IMR-90 (cell line): ENCODE measurements at regions not wholly inside any gene's neighbourhood (a gene's known extent, or its start where the extent isn't known, plus 50 kb on each side); places are given as distances from the start of the nearest gene placed in this dataset.

Experiments
- ATAC-seq: fragments of 200-7000 bp; cut with Tn5 transposase; 2 replicates; pipeline ENCODE4 v1.9.1; 2020; ENCODE audit warnings: low read depth, mild to moderate bottlenecking, moderate library complexity
- BruUV-seq: library from RNA; stranded (reverse); fragments of 400-500 nt; replicated peaks from 2 replicates; lab custom pipeline; 2021; lab: Mats Ljungman, UMichigan
- CTCF ChIA-PET: fragments of 300-600 bp; formaldehyde crosslinking; extraction: SDS; loops from one replicate; lab custom pipeline; 2021; ENCODE audit warnings: antibody characterized with exemption; lab: Yijun Ruan, JAX
- POLR2A ChIA-PET: fragments of 300-600 bp; sonication (Branson Sonifier 250); formaldehyde crosslinking; loops from one replicate; lab custom pipeline; 2022; ENCODE audit warnings: antibody characterized with exemption; ENCODE audit not compliant: unreplicated experiment; lab: Charles Lee
- DNase-seq: peaks from one replicate; pipeline ENCODE4 v3.0.0; 2013
- H2AFZ ChIP-seq: replicated peaks from 2 replicates; pipeline ENCODE3; 2013; ENCODE audit warnings: low read length, mild to moderate bottlenecking; ENCODE audit not compliant: poor library complexity
- H2AK5ac ChIP-seq: 2 replicates; pipeline ENCODE4 v1.6.1; 2013; ENCODE audit warnings: low read depth, low read length, inconsistent platforms
- H2AK9ac ChIP-seq: replicated peaks from 2 replicates; pipeline ENCODE3; 2013; ENCODE audit warnings: mild to moderate bottlenecking, low read depth, low read length, moderate library complexity; ENCODE audit not compliant: poor library complexity
- H2BK120ac ChIP-seq: 2 replicates; pipeline ENCODE4 v1.6.1; 2013; ENCODE audit warnings: low read depth, low read length, inconsistent platforms
- H2BK15ac ChIP-seq: 3 replicates; pipeline ENCODE4 v1.6.1; 2013; ENCODE audit warnings: low read depth, low read length, inconsistent platforms
- H2BK20ac ChIP-seq: 2 replicates; pipeline ENCODE4 v1.6.1; 2013; ENCODE audit warnings: low read depth, mild to moderate bottlenecking, inconsistent platforms, low read length, moderate library complexity
- H2BK5ac ChIP-seq: 2 replicates; pipeline ENCODE4 v1.6.1; 2013; ENCODE audit warnings: mild to moderate bottlenecking, low read depth, low read length, inconsistent platforms; ENCODE audit not compliant: poor library complexity, severe bottlenecking
- H3K14ac ChIP-seq: replicated peaks from 2 replicates; pipeline ENCODE4 v1.6.1; 2013; ENCODE audit warnings: low read depth, low read length, inconsistent platforms
- H3K18ac ChIP-seq: 2 replicates; pipeline ENCODE4 v1.6.1; 2013; ENCODE audit warnings: low read depth, low read length, control low read depth
- H3K23ac ChIP-seq: 2 replicates; pipeline ENCODE4 v1.6.1; 2013; ENCODE audit warnings: low read depth, low read length, inconsistent platforms
- H3K27ac ChIP-seq: 2 replicates; pipeline ENCODE4 v1.5.1; 2013; ENCODE audit warnings: mild to moderate bottlenecking, control low read depth, low read length; ENCODE audit not compliant: insufficient read depth
- H3K27me3 ChIP-seq: 2 replicates; pipeline ENCODE4 v1.6.1; 2013; ENCODE audit warnings: low read length; ENCODE audit not compliant: control insufficient read depth, insufficient read depth
- H3K36me3 ChIP-seq: 2 replicates; pipeline ENCODE4 v1.6.1; 2013; ENCODE audit warnings: low read length, mixed read lengths; ENCODE audit not compliant: control insufficient read depth, insufficient read depth
- H3K4ac ChIP-seq: 2 replicates; pipeline ENCODE4 v1.6.1; 2013; ENCODE audit warnings: low read depth, low read length, inconsistent platforms
- H3K4me1 ChIP-seq: 2 replicates; pipeline ENCODE4 v1.6.1; 2013; ENCODE audit warnings: low read length, mixed read lengths; ENCODE audit not compliant: control insufficient read depth, insufficient read depth
- H3K4me2 ChIP-seq: 2 replicates; pipeline ENCODE4 v1.6.1; 2013; ENCODE audit warnings: low read depth, mild to moderate bottlenecking, control low read depth, low read length, moderate library complexity
- H3K4me3 ChIP-seq: 2 replicates; pipeline ENCODE4 v1.5.1; 2013; ENCODE audit warnings: low read depth, mild to moderate bottlenecking, control low read depth, low read length, moderate library complexity; ENCODE audit not compliant: insufficient read depth
- H3K56ac ChIP-seq: 2 replicates; pipeline ENCODE4 v1.6.1; 2013; ENCODE audit warnings: low read length, inconsistent platforms; ENCODE audit not compliant: insufficient read depth; ENCODE audit errors: extremely low read depth
- H3K79me1 ChIP-seq, 2 experiments: 2 replicates each; pipeline ENCODE4 v1.6.1; 2013; ENCODE audit warnings: low read length in 2 of 2, inconsistent platforms in 1 of 2, low read depth in 1 of 2
- H3K9ac ChIP-seq: 2 replicates; pipeline ENCODE4 v1.6.1; 2013; ENCODE audit warnings: low read depth, low read length, control low read depth
- H3K9me1 ChIP-seq: 2 replicates; pipeline ENCODE4 v1.6.1; 2013; ENCODE audit warnings: low read length, inconsistent platforms; ENCODE audit not compliant: insufficient read depth
- H3K9me3 ChIP-seq: 2 replicates; pipeline ENCODE4 v1.6.1; 2013; ENCODE audit warnings: low read length; ENCODE audit not compliant: control insufficient read depth, insufficient read depth
- H4K20me1 ChIP-seq: 2 replicates; pipeline ENCODE4 v1.6.1; 2013; ENCODE audit warnings: low read length, inconsistent platforms; ENCODE audit not compliant: insufficient read depth
- H4K5ac ChIP-seq: 2 replicates; pipeline ENCODE4 v1.6.1; 2013; ENCODE audit warnings: mild to moderate bottlenecking, low read depth, low read length, control low read depth
- H4K8ac ChIP-seq, 2 experiments: 2 replicates each; pipeline ENCODE4 v1.6.1; 2013; ENCODE audit warnings: low read depth in 2 of 2, low read length in 2 of 2, control low read depth in 1 of 2, inconsistent platforms in 1 of 2
- H4K91ac ChIP-seq: 2 replicates; pipeline ENCODE4 v1.6.1; 2013; ENCODE audit warnings: low read depth, low read length, inconsistent platforms; ENCODE audit not compliant: insufficient read depth
- BHLHE40 ChIP-seq: fragments of 150-350 bp; IDR thresholded peaks from 2 replicates; pipeline ENCODE4 v1.6.1; 2016; ENCODE audit warnings: mild to moderate bottlenecking, low read depth, low read length
- CEBPB ChIP-seq: IDR thresholded peaks from 2 replicates; pipeline ENCODE4 v1.6.1; 2012; ENCODE audit warnings: low read depth, low read length, improper control_type of control experiment
- CHD1 ChIP-seq: IDR thresholded peaks from 2 replicates; pipeline ENCODE4 v1.6.1; 2012; ENCODE audit warnings: low read depth, low read length, improper control_type of control experiment
- CTCF ChIP-seq: conservative IDR thresholded peaks from 2 replicates; pipeline ENCODE4 v1.5.1; 2012; ENCODE audit warnings: mild to moderate bottlenecking, low read depth, low read length, improper control_type of control experiment
- FOS ChIP-seq: fragments of 150-350 bp; IDR thresholded peaks from 2 replicates; pipeline ENCODE4 v1.6.1; 2016; ENCODE audit warnings: low read depth, low read length
- MAZ ChIP-seq: IDR thresholded peaks from 2 replicates; pipeline ENCODE4 v1.6.1; 2012; ENCODE audit warnings: low read depth, mild to moderate bottlenecking, low read length, improper control_type of control experiment, moderate library complexity, borderline replicate concordance
- NFE2L2 ChIP-seq: fragments of 150-350 bp; IDR thresholded peaks from 2 replicates; pipeline ENCODE4 v1.6.1; 2016; ENCODE audit warnings: low read depth, mild to moderate bottlenecking, low read length
- POLR2A ChIP-seq: IDR thresholded peaks from 2 replicates; pipeline ENCODE4 v1.6.1; 2012; ENCODE audit warnings: mild to moderate bottlenecking, low read depth, low read length
- RAD21 ChIP-seq: IDR thresholded peaks from 2 replicates; pipeline ENCODE4 v1.6.1; 2012; ENCODE audit warnings: low read length, improper control_type of control experiment
- RCOR1 ChIP-seq: IDR thresholded peaks from 2 replicates; pipeline ENCODE4 v1.6.1; 2012; ENCODE audit warnings: mild to moderate bottlenecking, low read length, improper control_type of control experiment; ENCODE audit not compliant: insufficient replicate concordance
- RFX5 ChIP-seq: IDR thresholded peaks from 2 replicates; pipeline ENCODE4 v1.8.0; 2012; ENCODE audit warnings: low read depth, mild to moderate bottlenecking, low read length, moderate library complexity
- SMC3 ChIP-seq: fragments of 150-350 bp; IDR thresholded peaks from 2 replicates; pipeline ENCODE4 v1.6.1; 2016; ENCODE audit warnings: low read depth, mild to moderate bottlenecking, antibody characterized with exemption, low read length, moderate library complexity
- WGBS, 2 experiments: methylation state at CpG; one replicate each; pipeline versions ENCODE4 v1.1.5 to v1.1.7; 2013; ENCODE audit warnings: missing lambda C conversion rate in 2 of 2; ENCODE audit not compliant: insufficient read length in 1 of 2; ENCODE audit errors: extremely low coverage in 2 of 2; 5-methylcytosine and 5-hydroxymethylcytosine counted together
- dilution Hi-C: fragments of 300-500 bp; cut with HindIII; formaldehyde crosslinking; loops from one replicate; pipeline ENCODE4 v1.14.3; 2018; ENCODE audit warnings: low sequenced_read_pairs; ENCODE audit not compliant: unreplicated experiment
- in situ Hi-C: fragments of 300-500 bp; cut with MboI; formaldehyde crosslinking; loops from 3 replicates; pipeline ENCODE4 v1.14.3; 2019; ENCODE audit warnings: low sequenced_read_pairs, inconsistent platforms, mixed read lengths
- intact Hi-C: fragments of 100-400 bp; cut with micrococcal nuclease; formaldehyde crosslinking; loops from 2 replicates; pipeline ENCODE4 v1.10.0; 2022
- TF ChIP-seq, protein P1 (sequence below): fragments of 150-350 bp; IDR thresholded peaks from 2 replicates; pipeline ENCODE4 v1.6.1; 2017; ENCODE audit warnings: mild to moderate bottlenecking, antibody characterized with exemption, low read length, low read depth

GRCh38 chr9:106220415-106220814 lies 526.1 kb downstream of the TMEM38B start:
- no peaks in the 10 kb centered on the region for H3K4me1 ChIP-seq
- H4K8ac ChIP-seq, result no peak overlapping the region
- ATAC-seq (no peak), DNase-seq (no peak)
- no TSS peak for BruUV-seq
- no peak overlapping the region for H4K5ac ChIP-seq
- in situ Hi-C loops (no loop called here), dilution Hi-C loops (no loop called here), intact Hi-C loops (no loop called here)
- H3K9me1 ChIP-seq, result no peaks in the 10 kb centered on the region
- no peak overlapping the region for H3K4ac ChIP-seq
- no peak overlapping the region for H3K27ac ChIP-seq
- TF ChIP-seq NFE2L2, result no peak
- no peak for TF ChIP-seq MAZ
- TF ChIP-seq BHLHE40, result no peak
- no peak for TF ChIP-seq POLR2A
- TF ChIP-seq FOS, result no peak
- no peak for TF ChIP-seq CTCF
- no peak for TF ChIP-seq CEBPB
- TF ChIP-seq, protein P1, sequence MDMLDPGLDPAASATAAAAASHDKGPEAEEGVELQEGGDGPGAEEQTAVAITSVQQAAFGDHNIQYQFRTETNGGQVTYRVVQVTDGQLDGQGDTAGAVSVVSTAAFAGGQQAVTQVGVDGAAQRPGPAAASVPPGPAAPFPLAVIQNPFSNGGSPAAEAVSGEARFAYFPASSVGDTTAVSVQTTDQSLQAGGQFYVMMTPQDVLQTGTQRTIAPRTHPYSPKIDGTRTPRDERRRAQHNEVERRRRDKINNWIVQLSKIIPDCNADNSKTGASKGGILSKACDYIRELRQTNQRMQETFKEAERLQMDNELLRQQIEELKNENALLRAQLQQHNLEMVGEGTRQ, result no peak
- no peak for TF ChIP-seq RAD21
- TF ChIP-seq SMC3, result no peak
- no peak for TF ChIP-seq RCOR1
- TF ChIP-seq CHD1, result no peak
- no peak for TF ChIP-seq RFX5
- H2BK5ac ChIP-seq, result no peak overlapping the region
- no peak overlapping the region for H2BK15ac ChIP-seq
- no peak overlapping the region for H2AK5ac ChIP-seq
- no peaks in the 10 kb centered on the region for H4K20me1 ChIP-seq
- no peak overlapping the region for H3K14ac ChIP-seq
- H3K56ac ChIP-seq, result no peak overlapping the region
- H4K91ac ChIP-seq, result no peak overlapping the region
- no peaks in the 10 kb centered on the region for H3K27me3 ChIP-seq
- no peak overlapping the region for H2BK120ac ChIP-seq
- H3K18ac ChIP-seq, result no peak overlapping the region
- no peak overlapping the region for H2AK9ac ChIP-seq
- H3K23ac ChIP-seq, result no peak overlapping the region
- CTCF ChIA-PET, result no interaction called here
- H2BK20ac ChIP-seq, result no peak overlapping the region
- POLR2A ChIA-PET, result no interaction called here
- no peak overlapping the region for H2AFZ ChIP-seq
- no peak overlapping the region for H3K9ac ChIP-seq
- peaks cover 4% of the 10 kb centered on the region; the same call in 1 of the 2 replicates for H3K9me3 ChIP-seq
- H3K4me2 ChIP-seq, result no peak overlapping the region
- no peaks in the 10 kb centered on the region for H3K36me3 ChIP-seq
- WGBS, 2 experiments, result no CpG with 5 or more reads among the region's 5 CpGs
- H3K79me1 ChIP-seq, result no peaks in the 10 kb centered on the region
- H3K4me3 ChIP-seq, result no peak overlapping the region
